MM.1S (cell line): ENCODE measurements at regions not wholly inside any gene's neighbourhood (a gene's known extent, or its start where the extent isn't known, plus 50 kb on each side); places are given as distances from the start of the nearest gene placed in this dataset.

ENCODE experiments used
- CTCF ChIP-seq: fragments of 300-600 bp; sonication (generic); IDR thresholded peaks from 2 replicates; pipeline ENCODE4 v1.5.1; 2016; ENCODE audit warnings: antibody characterized with exemption, low read length, mixed read lengths
- EZH2 ChIP-seq: fragments of 300-600 bp; sonication (generic); optimal IDR thresholded peaks from 2 replicates; pipeline ENCODE3; 2017; ENCODE audit warnings: low read depth, mild to moderate bottlenecking, antibody characterized with exemption, low read length, mixed read lengths
- EZH2phosphoT487 ChIP-seq: fragments of 300-600 bp; sonication (generic); IDR thresholded peaks from 2 replicates; pipeline ENCODE4 v1.6.1; 2018; ENCODE audit warnings: antibody characterized with exemption, low read length

- TF ChIP-seq CTCF (no peak), EZH2 (no peak), EZH2phosphoT487 (no peak)
Observed at GRCh38 chr2:138324068-138324771, 177.3 kb upstream of the SPOPL start.
